ENCODE measurements at regions not wholly inside any gene's neighbourhood (a gene's known extent, or its start where the extent isn't known, plus 50 kb on each side); places are given as distances from the start of the nearest gene placed in this dataset.

- no peak for DNase-seq
Observed at GRCh38 chr13:59441596-59442280, 722.0 kb downstream of the DIAPH3 start.

GRCh38 chr13:59442461-59442860 lies 721.3 kb downstream of the DIAPH3 start:
- no peak for DNase-seq

- peak; percentile 50 for DNase-seq
Observed at GRCh38 chr13:59442944-59443486, 720.7 kb downstream of the DIAPH3 start.

DNA sequence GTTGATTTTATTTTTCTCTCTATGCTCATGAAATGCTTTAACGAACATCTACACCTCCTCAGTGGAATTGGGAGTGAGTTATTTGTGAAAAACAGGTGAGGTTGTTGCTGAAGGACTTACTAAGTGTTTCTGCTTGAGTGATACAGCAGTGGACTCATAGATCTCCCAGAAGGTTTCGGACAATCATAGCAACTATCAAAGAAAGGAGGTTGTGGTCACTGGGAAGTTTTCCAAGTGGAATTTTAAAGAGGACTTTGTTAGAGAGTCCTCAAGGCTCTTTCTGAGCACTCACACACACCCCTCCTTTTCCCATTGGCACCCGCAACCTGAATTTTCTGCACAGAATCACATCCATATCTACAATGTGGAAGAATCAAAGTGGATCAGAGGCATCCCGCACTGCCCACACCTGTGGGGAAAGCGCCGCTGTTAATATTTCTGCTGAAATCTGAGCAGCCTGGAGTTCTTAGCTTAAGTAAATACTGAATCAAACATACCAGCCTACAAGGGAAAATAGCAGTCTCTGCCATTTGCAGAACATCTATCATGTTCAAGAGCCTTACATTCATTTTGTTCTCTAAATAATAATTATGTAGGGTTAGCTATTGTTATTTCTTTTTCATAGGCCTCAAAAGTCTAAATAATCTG lies 719.4 kb downstream of the DIAPH3 start:
- no peak for DNase-seq

DNA sequence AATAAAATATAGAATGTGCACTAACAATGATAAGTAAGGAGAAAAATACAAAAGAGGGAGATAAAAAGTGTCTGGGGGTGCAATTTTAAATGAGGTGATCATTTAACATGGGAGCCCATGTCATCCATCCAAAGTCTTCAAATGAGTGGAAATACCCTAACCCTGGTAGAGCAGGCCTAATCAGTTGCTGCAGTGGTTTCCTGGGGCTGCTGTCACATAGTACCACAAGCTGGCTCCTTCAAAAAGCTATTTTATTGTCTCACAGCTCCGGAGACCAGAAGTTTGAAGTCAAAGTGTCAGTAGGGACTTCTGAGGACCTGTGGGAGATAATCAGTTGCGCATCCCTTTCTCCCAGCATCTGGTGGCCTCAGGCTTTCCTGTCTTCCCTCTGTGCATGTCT lies 717.9 kb downstream of the DIAPH3 start:
- DNase-seq, result no peak

DNA sequence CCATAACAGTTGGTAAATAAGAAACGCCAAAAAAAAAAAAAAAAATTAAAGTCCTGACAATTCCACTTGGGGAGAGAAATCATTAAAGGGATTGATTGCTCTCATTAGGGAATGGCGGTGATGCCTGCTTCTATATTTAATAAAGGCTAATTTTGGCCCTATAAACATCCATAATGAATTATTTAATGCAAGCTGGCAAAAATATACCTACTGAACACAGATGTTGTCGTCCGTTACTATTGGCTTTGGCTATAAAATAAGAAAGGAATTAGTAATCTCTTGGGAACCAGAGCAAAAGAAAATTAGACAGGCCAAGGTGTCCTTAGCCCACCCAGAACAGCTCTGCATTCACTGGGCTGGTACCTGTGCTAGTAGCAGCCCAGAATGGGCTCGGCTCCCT lies 717.3 kb downstream of the DIAPH3 start:
- no peak for DNase-seq

- no peak for DNase-seq
Observed at GRCh38 chr13:59447031-59447430, 716.7 kb downstream of the DIAPH3 start.

DNA sequence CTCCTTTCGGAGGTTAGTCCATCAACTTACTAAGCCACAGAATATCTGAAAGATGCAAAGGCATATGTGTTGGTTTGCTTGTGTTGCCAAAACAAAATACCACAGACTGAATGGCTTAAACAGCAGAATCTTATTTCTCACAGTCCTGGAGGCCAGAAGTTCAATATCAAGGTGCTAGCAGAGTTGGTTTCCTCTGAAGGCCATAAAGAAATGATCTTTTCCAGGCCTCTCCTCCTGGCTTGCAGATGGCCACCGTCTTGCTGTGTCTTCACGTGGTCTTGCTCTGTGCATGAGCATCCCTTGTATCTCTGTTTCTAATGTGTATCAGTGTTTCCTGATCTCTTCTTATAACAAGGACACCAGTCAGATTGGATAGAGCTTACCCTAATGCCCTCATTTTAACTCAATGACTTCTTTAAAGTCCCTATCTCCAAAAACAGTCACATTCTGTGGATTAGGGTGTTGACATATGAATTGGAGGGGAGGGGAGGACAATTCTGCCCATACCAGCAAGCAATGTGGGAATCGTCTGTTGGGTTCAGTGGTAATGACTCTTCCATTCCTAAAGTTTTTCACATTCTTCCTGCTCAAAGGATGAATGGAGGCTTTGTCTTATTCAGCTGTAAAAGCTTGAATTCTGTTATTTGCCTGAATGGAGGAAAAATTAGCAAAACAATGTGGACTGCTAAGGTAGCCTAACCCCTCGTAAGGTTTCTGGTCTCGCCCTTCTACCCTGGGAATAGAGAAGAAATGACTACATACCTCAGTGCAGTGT lies 715.7 kb downstream of the DIAPH3 start:
- DNase-seq, result peak; percentile 86

GRCh38 chr13:59449750-59450149 lies 714.0 kb downstream of the DIAPH3 start:
- DNase-seq, result no peak

GRCh38 chr13:59450229-59450628 lies 713.5 kb downstream of the DIAPH3 start:
- no peak for DNase-seq

GRCh38 chr13:59451236-59451635 lies 712.5 kb downstream of the DIAPH3 start:
- DNase-seq, result no peak

DNA sequence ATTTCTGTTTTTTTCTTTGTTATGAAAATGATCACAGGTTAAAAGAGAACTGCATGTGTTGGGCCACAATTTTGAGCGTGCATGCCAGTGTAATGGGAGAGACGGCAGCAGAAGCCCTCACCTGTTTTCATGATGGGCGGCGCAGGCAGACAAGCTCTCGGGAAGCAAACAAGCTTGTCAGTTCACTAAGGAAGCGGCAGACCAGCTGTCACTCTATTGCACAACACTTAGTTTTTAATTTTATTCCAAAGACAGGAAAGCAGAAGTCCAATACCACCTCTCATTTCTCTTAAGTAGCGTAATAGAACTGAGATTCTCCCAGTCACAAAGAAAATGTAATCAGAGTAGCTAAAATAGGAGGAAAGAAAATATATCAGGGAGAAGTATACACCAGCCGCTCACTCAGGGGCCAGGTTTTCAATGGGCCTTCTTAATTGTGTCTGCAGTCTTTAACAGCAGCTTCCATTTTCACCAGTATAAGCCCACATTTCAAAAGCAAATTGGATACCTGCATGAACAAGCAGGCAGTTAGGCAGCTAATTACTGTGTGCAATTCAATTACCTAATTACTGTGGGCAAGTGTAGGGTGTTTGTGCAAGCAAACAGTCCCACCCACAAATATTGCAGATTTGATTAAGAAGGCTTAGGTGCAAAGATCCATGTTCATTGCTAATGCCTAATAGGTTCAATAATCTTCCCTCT lies 711.4 kb downstream of the DIAPH3 start:
- DNase-seq, result no peak

DNA sequence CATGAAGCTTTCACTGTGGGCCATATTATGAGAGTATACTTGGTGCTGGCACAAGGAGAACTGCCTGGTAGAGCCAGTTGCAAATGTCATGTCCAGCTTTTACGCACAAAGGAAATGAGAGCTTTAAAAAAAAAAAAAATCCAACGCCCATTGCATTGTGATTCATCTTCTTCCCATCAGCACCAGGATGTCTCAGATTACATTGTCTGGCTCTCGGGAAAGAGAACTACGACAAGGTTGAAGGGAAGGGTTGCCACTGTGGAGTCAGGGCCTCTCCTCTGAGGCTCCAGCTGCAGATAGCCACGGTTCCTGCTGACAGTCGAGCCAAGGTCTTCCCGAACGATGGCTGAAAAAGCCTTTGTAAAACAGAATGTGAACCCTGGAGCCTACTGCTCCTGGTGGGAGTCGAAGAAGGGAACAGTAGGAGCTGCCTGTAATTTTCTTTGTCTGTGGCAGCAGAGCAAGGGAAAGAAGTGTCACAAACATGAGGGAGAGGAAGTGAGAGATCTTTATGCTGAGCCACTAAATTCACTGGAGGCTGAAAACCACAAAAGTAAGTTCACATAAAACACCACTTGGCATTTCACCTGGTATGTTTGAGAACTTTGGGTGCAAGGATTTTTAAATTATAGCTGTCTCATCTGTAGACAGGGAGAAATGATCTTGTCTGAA lies 704.7 kb downstream of the DIAPH3 start:
- peak; percentile 84 for DNase-seq

- peak; percentile 83 for DNase-seq
Observed at GRCh38 chr13:59459972-59460371, 703.8 kb downstream of the DIAPH3 start.

DNA sequence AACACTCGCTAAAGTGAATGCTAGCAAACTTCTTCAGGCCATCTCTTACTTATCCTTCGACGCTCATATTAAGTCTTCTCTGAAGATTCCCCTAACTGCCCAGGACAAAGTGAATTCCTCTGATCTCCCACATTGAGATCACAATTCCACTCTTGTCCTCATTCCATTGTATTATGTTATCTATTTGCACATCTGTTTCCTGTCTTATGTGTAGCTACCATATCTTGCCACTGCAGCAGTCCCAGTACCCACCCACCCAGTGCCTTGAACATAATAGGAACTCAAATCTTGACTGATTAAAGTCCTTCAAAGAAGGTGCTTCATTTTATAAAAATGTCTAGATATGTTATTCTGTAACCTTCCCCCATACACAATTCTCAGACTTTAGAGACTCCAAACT lies 702.3 kb downstream of the DIAPH3 start:
- no peak for DNase-seq

GRCh38 chr13:59463023-59463422 lies 700.7 kb downstream of the DIAPH3 start:
- no peak for DNase-seq

GRCh38 chr13:59464926-59465325 lies 698.8 kb downstream of the DIAPH3 start:
- DNase-seq, result no peak

- DNase-seq, result no peak
Observed at GRCh38 chr13:59468396-59468795, 695.3 kb downstream of the DIAPH3 start.

DNA sequence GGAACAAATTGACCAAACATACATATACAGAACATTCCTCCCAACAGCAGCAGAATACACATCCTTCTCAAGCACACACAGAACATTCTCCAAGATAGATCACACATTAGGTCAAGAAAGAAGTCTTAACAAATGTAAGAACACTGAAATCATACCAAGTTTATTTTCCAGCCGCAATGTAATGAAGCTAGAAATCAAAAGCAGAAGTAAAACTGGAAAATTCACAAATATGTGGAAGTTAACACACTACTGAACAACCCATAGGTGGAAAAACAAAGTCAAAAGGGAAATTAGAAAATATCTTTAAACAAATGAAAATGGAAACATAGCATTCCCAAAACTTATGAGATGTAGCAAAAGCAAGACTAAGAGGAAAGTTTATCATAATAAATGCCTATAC lies 692.6 kb downstream of the DIAPH3 start:
- no peak for DNase-seq

- DNase-seq, result peak; percentile 87
Observed at GRCh38 chr13:59472134-59472533, 691.6 kb downstream of the DIAPH3 start.

DNA sequence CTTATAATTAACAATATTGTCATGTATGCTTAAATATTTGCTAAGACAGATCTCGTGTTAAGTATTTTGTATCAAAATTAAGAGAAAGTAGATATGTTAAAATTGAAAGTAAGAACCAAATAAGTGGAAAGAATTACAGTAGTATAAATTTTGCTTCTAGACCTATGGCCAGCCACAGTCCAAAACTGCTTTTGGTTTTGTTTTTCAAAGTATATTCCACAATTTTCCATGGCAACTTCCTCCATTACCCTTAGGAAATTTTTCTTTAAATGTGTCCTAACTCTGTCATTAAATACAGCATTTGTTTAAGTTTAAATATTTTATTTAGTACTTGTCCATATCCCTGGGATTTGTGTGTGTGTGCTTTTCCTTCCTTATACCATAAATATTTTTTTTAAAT lies 689.0 kb downstream of the DIAPH3 start:
- DNase-seq, result no peak

DNA sequence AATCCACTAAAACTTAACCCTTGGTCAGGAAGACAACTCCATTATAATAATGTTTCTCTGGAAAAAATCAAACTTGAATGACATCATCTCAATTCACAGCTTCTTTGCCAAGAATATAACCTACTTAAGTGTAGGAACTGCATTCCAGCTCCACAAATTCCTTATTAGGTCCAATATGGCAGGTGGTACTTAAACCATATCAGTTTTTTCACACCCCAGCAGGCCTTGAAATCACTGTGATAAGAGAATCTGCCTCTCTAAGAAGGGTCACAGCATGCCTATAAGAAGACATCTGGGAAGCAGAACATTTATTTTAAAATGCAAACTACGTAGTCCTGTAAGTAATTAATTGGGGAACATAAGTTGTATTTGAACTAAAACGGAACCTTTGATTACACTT lies 687.8 kb downstream of the DIAPH3 start:
- DNase-seq, result no peak

GRCh38 chr13:59476366-59476765 lies 687.4 kb downstream of the DIAPH3 start:
- DNase-seq, result no peak

All from fibroblast of upper back skin (primary cell).